HUES64 (cell line): ENCODE measurements at regions not wholly inside any gene's neighbourhood (a gene's known extent, or its start where the extent isn't known, plus 50 kb on each side); places are given as distances from the start of the nearest gene placed in this dataset.

Experiments used
- H3K27ac ChIP-seq: 2 replicates; pipeline ENCODE4 v1.7.0; 2013; ENCODE audit warnings: low read depth, low read length, inconsistent platforms
- H3K27me3 ChIP-seq: 2 replicates; pipeline ENCODE4 v1.6.1; 2013; ENCODE audit warnings: mild to moderate bottlenecking, low read length; ENCODE audit not compliant: insufficient read depth
- H3K36me3 ChIP-seq: 2 replicates; pipeline ENCODE4 v1.6.1; 2013; ENCODE audit warnings: mild to moderate bottlenecking, low read length; ENCODE audit not compliant: insufficient read depth
- H3K4me1 ChIP-seq: 2 replicates; pipeline ENCODE4 v1.6.1; 2013; ENCODE audit warnings: mild to moderate bottlenecking, low read length, moderate library complexity; ENCODE audit not compliant: insufficient read depth
- H3K4me3 ChIP-seq: 2 replicates; pipeline ENCODE4 v1.5.1; 2013; ENCODE audit warnings: mild to moderate bottlenecking, low read length, moderate library complexity
- H3K9ac ChIP-seq: 2 replicates; pipeline ENCODE4 v1.6.1; 2013; ENCODE audit warnings: mild to moderate bottlenecking, low read depth, low read length
- H3K9me3 ChIP-seq: 2 replicates; pipeline ENCODE4 v1.6.1; 2013; ENCODE audit warnings: low read depth, low read length; ENCODE audit not compliant: insufficient read depth
- WGBS: fragments of 150-250, 120-280 bp; methylation state at CpG from one replicate; pipeline ENCODE4 v1.1.7; 2013; ENCODE audit warnings: missing lambda C conversion rate; 5-methylcytosine and 5-hydroxymethylcytosine counted together

DNA sequence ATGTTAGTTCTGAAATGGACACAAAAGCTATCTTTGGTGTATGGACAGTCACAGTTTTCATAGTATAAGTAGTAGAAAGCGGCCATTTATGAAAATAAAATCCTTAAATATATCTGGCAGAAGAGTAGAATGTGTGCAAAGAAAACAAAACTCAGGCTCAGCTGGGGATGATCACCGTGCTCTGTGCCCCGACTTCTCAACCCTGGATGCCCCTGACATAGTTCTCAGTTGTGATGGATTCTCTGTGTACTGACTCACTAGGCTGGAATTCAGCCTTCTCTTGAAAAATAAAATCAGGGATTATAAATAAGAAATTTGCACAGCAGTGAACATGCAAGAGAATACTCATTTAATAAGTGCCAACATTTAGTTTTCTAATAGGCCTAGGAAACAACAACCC, 925.1 kb upstream of the NR2F2 start:
- H3K9ac ChIP-seq, result no peak overlapping the region
- no peaks in the 10 kb centered on the region for H3K9me3 ChIP-seq
- 92% methylated on average over 3 of the region's 3 CpGs for WGBS
- no peaks in the 10 kb centered on the region for H3K4me1 ChIP-seq
- no peak overlapping the region for H3K27ac ChIP-seq
- H3K4me3 ChIP-seq, result no peak overlapping the region
- H3K36me3 ChIP-seq, result no peaks in the 10 kb centered on the region
- no peaks in the 10 kb centered on the region for H3K27me3 ChIP-seq

GRCh38 chr15:95407534-95407933, 923.0 kb upstream of the NR2F2 start:
- no peaks in the 10 kb centered on the region for H3K27me3 ChIP-seq
- H3K27ac ChIP-seq, result no peak overlapping the region
- no peak overlapping the region for H3K9ac ChIP-seq
- H3K9me3 ChIP-seq, result no peaks in the 10 kb centered on the region
- no peaks in the 10 kb centered on the region for H3K4me1 ChIP-seq
- H3K4me3 ChIP-seq, result no peak overlapping the region
- H3K36me3 ChIP-seq, result no peaks in the 10 kb centered on the region

DNA sequence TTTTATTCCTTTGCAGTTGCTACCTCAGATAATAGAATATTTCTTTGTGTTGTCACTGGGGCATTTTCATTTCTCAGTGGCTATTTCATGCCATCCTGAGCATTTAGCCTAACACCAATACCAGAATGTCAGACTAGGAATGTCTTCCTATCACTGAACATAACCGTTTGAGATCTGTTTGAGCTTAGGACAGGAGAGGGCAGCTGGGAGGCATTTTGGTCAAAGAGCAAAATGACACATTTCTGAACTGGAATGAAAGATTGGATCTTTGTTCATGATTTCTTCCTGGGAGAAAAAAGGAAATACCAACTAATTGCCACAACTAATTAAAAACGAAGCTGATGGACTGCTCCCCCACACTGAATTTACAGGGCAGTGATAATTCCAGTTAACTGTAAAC, 921.3 kb upstream of the NR2F2 start:
- Histone ChIP-seq H3K36me3 (no peaks in the 10 kb centered on the region), H3K27ac (no peak overlapping the region), H3K9ac (no peak overlapping the region), H3K9me3 (no peaks in the 10 kb centered on the region), H3K4me3 (no peak overlapping the region), H3K4me1 (no peaks in the 10 kb centered on the region), H3K27me3 (no peaks in the 10 kb centered on the region)
- WGBS, result 77% methylated on average over 2 of the region's 2 CpGs

- no peak overlapping the region for H3K27ac ChIP-seq
- H3K36me3 ChIP-seq, result no peaks in the 10 kb centered on the region
- 94% methylated on average over 3 of the region's 4 CpGs for WGBS
- no peaks in the 10 kb centered on the region for H3K9me3 ChIP-seq
- H3K4me3 ChIP-seq, result no peak overlapping the region
- H3K27me3 ChIP-seq, result no peaks in the 10 kb centered on the region
- no peak overlapping the region for H3K9ac ChIP-seq
- no peaks in the 10 kb centered on the region for H3K4me1 ChIP-seq
These were observed 920.7 kb upstream of the NR2F2 start for GRCh38 chr15:95409626-95410310.

- no peaks in the 10 kb centered on the region for H3K27me3 ChIP-seq
- no peaks in the 10 kb centered on the region for H3K9me3 ChIP-seq
- H3K9ac ChIP-seq, result no peak overlapping the region
- no peak overlapping the region for H3K27ac ChIP-seq
- H3K4me1 ChIP-seq, result no peaks in the 10 kb centered on the region
- no peaks in the 10 kb centered on the region for H3K36me3 ChIP-seq
- no peak overlapping the region for H3K4me3 ChIP-seq
- 95% methylated on average over 4 of the region's 4 CpGs for WGBS
These were observed 919.7 kb upstream of the NR2F2 start for GRCh38 chr15:95410757-95411156.

GRCh38 chr15:95416576-95416975, 913.9 kb upstream of the NR2F2 start:
- no peak overlapping the region for H3K4me3 ChIP-seq
- H3K27ac ChIP-seq, result no peak overlapping the region
- 97% methylated on average over 3 of the region's 3 CpGs for WGBS
- H3K9ac ChIP-seq, result no peak overlapping the region
- no peaks in the 10 kb centered on the region for H3K27me3 ChIP-seq
- no peaks in the 10 kb centered on the region for H3K4me1 ChIP-seq
- H3K9me3 ChIP-seq, result peaks cover 10% of the 10 kb centered on the region
- no peaks in the 10 kb centered on the region for H3K36me3 ChIP-seq

GRCh38 chr15:95417761-95418160, 912.7 kb upstream of the NR2F2 start:
- no peak overlapping the region for H3K4me3 ChIP-seq
- no peak overlapping the region for H3K27ac ChIP-seq
- no peaks in the 10 kb centered on the region for H3K4me1 ChIP-seq
- no peak overlapping the region for H3K9ac ChIP-seq
- H3K9me3 ChIP-seq, result peaks cover 10% of the 10 kb centered on the region
- 100% methylated on average over 1 of the region's 3 CpGs for WGBS
- H3K27me3 ChIP-seq, result no peaks in the 10 kb centered on the region
- no peaks in the 10 kb centered on the region for H3K36me3 ChIP-seq

GRCh38 chr15:95422255-95422654, 908.2 kb upstream of the NR2F2 start:
- Histone ChIP-seq H3K4me1 (no peaks in the 10 kb centered on the region), H3K9ac (no peak overlapping the region), H3K36me3 (no peaks in the 10 kb centered on the region), H3K4me3 (no peak overlapping the region), H3K27me3 (no peaks in the 10 kb centered on the region), H3K27ac (no peak overlapping the region), H3K9me3 (peaks cover 12% of the 10 kb centered on the region)
- 76% methylated on average over 3 of the region's 3 CpGs for WGBS

DNA sequence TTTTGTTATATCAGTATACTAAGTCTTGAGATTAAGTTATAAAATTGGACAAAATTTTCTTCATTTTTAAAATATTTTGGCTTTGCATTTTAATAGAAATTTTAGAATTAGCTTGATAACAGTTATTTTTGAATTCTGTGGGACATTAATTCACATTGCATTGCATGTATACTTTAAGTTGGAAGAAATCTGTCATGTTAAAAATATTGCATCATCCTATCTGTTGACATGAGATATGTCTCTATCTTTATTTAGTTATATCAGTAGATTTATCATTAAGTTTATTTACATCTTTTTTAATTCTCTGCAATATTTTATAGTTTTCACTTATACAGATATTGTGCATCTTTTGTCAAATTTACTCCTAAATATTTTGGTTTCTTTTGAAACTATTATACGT, 904.6 kb upstream of the NR2F2 start:
- Histone ChIP-seq H3K36me3 (no peaks in the 10 kb centered on the region), H3K9ac (no peak overlapping the region), H3K27me3 (no peaks in the 10 kb centered on the region), H3K27ac (no peak overlapping the region), H3K4me3 (no peak overlapping the region), H3K4me1 (no peaks in the 10 kb centered on the region), H3K9me3 (peaks cover 7% of the 10 kb centered on the region; the same call in 1 of the 2 replicates)
- no CpG with 5 or more reads among the region's 1 CpG for WGBS

GRCh38 chr15:95429345-95429744, 901.2 kb upstream of the NR2F2 start:
- WGBS, result 93% methylated on average over 4 of the region's 4 CpGs
- Histone ChIP-seq H3K27ac (no peak overlapping the region), H3K4me1 (no peaks in the 10 kb centered on the region)

GRCh38 chr15:95431518-95431917, 899.0 kb upstream of the NR2F2 start:
- no peak overlapping the region for H3K27ac ChIP-seq
- no peaks in the 10 kb centered on the region for H3K36me3 ChIP-seq
- H3K9me3 ChIP-seq, result no peaks in the 10 kb centered on the region; the same call in 1 of the 2 replicates
- H3K4me1 ChIP-seq, result no peaks in the 10 kb centered on the region
- H3K27me3 ChIP-seq, result no peaks in the 10 kb centered on the region
- WGBS, result no CpG with 5 or more reads among the region's 1 CpG
- no peak overlapping the region for H3K9ac ChIP-seq
- H3K4me3 ChIP-seq, result no peak overlapping the region

More at GRCh38 chr15:95429345-95429744, 901.2 kb upstream of the NR2F2 start:
- no peaks in the 10 kb centered on the region for H3K36me3 ChIP-seq
- no peak overlapping the region for H3K9ac ChIP-seq
- no peaks in the 10 kb centered on the region for H3K27me3 ChIP-seq
- no peak overlapping the region for H3K4me3 ChIP-seq
- H3K9me3 ChIP-seq, result peaks cover 2% of the 10 kb centered on the region; the same call in 1 of the 2 replicates

- H3K9me3 ChIP-seq, result no peaks in the 10 kb centered on the region
- H3K36me3 ChIP-seq, result no peaks in the 10 kb centered on the region
- H3K27ac ChIP-seq, result no peak overlapping the region
- WGBS, result 100% methylated on average over 1 of the region's 2 CpGs
- H3K4me3 ChIP-seq, result no peak overlapping the region
- no peak overlapping the region for H3K9ac ChIP-seq
- no peaks in the 10 kb centered on the region for H3K4me1 ChIP-seq
- H3K27me3 ChIP-seq, result no peaks in the 10 kb centered on the region
These were observed 897.6 kb upstream of the NR2F2 start for GRCh38 chr15:95432878-95433405.
